Smooth muscle cell (in vitro differentiated cells): ENCODE measurements at regions not wholly inside any gene's neighbourhood (a gene's known extent, or its start where the extent isn't known, plus 50 kb on each side); places are given as distances from the start of the nearest gene placed in this dataset.

Experiments used
- DNase-seq: peaks from one replicate; lab custom pipeline; 2025; ENCODE audit not compliant: unreplicated experiment; lab: John Stamatoyannopoulos, UW
- H2AFZ ChIP-seq: fragments of 200-600 bp; sonication (generic); 2 replicates; pipeline ENCODE4 v1.6.0; 2016; ENCODE audit warnings: antibody characterized with exemption, low read depth, mild to moderate bottlenecking
- H3F3A ChIP-seq: fragments of 200-600 bp; sonication (generic); 2 replicates; pipeline ENCODE4 v1.6.0; 2017; ENCODE audit warnings: antibody characterized with exemption, low read depth
- H3K27ac ChIP-seq: fragments of 200-600 bp; sonication (generic); 2 replicates; pipeline ENCODE4 v1.5.1; 2016; ENCODE audit warnings: low read depth, mild to moderate bottlenecking
- H3K27me3 ChIP-seq: fragments of 200-600 bp; sonication (generic); 2 replicates; pipeline ENCODE4 v1.6.1; 2016; ENCODE audit warnings: low read depth, mild to moderate bottlenecking
- H3K36me3 ChIP-seq: fragments of 200-600 bp; sonication (generic); 2 replicates; pipeline ENCODE4 v1.5.1; 2016; ENCODE audit warnings: low read depth
- H3K4me1 ChIP-seq: fragments of 200-600 bp; sonication (generic); 2 replicates; pipeline ENCODE4 v1.5.1; 2016; ENCODE audit warnings: low read depth
- H3K4me2 ChIP-seq: fragments of 200-600 bp; sonication (generic); 2 replicates; pipeline ENCODE4 v1.6.0; 2016; ENCODE audit warnings: mild to moderate bottlenecking
- H3K4me3 ChIP-seq: fragments of 200-600 bp; sonication (generic); 2 replicates; pipeline ENCODE4 v1.5.1; 2016; ENCODE audit warnings: mild to moderate bottlenecking
- H3K79me2 ChIP-seq: fragments of 200-600 bp; sonication (generic); 2 replicates; pipeline ENCODE4 v1.6.0; 2016; ENCODE audit warnings: low read depth, mild to moderate bottlenecking
- H3K9ac ChIP-seq: fragments of 200-600 bp; sonication (generic); 2 replicates; pipeline ENCODE4 v1.6.0; 2016; ENCODE audit warnings: low read depth
- H3K9me3 ChIP-seq: fragments of 200-600 bp; sonication (generic); replicated peaks from 2 replicates; pipeline ENCODE4 v1.5.1; 2016; ENCODE audit warnings: low read depth
- H4K20me1 ChIP-seq: fragments of 200-600 bp; sonication (generic); 2 replicates; pipeline ENCODE4 v1.6.0; 2016; ENCODE audit warnings: low read depth
- WGBS: methylation state at CpG from one replicate; pipeline ENCODE4 v1.1.7; 2016; ENCODE audit warnings: low lambda C conversion rate; 5-methylcytosine and 5-hydroxymethylcytosine counted together
- TF ChIP-seq, protein P1 (sequence below): fragments of 200-600 bp; sonication (generic); IDR thresholded peaks from 2 replicates; pipeline ENCODE4 v1.5.1; 2017; ENCODE audit warnings: borderline replicate concordance, mild to moderate bottlenecking, antibody characterized with exemption; ENCODE audit not compliant: insufficient read depth, poor library complexity, severe bottlenecking

DNA sequence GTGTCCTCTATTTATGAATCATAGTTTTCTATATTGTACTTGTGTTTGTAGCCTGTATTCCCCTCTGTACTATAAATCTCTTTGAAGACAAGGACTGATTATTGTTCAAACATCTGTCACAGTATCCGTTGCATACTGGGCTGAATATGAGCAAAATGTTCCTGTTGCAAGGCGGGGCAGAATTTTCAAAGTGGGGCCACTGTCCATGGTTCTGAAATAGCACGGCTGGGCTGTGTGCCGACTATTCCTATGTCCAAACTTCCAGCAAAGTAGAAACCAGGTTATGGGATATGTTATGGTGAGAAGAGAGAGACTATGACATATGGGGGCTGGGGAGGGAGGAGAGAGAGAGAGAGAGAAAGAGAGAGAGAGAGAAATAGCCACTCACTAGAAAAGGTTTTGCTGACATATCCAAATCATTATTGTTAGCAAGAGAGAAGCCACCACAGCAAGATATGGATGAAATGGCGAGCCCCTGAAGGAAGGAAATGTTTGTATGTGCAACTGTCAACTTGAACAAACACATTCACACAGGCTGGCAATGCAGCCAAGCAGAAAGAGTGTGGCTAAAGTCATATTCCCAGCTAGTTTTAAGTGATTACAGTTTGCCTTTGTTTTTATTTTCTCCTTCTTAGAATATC, 107.0 kb upstream of the GPR12 start:
- 33% methylated on average over 5 of the region's 5 CpGs for WGBS
- Histone ChIP-seq H4K20me1 (no peaks in the 10 kb centered on the region), H3K4me2 (no peak overlapping the region), H3K27ac (no peak overlapping the region), H2AFZ (no peak overlapping the region), H3K9ac (no peak overlapping the region), H3K27me3 (peaks cover 72% of the 10 kb centered on the region), H3K9me3 (no peaks in the 10 kb centered on the region), H3F3A (no peaks in the 10 kb centered on the region), H3K4me3 (no peak overlapping the region), H3K79me2 (no peaks in the 10 kb centered on the region), H3K4me1 (no peaks in the 10 kb centered on the region), H3K36me3 (no peaks in the 10 kb centered on the region)
- DNase-seq, result no peak
- TF ChIP-seq, protein P1, sequence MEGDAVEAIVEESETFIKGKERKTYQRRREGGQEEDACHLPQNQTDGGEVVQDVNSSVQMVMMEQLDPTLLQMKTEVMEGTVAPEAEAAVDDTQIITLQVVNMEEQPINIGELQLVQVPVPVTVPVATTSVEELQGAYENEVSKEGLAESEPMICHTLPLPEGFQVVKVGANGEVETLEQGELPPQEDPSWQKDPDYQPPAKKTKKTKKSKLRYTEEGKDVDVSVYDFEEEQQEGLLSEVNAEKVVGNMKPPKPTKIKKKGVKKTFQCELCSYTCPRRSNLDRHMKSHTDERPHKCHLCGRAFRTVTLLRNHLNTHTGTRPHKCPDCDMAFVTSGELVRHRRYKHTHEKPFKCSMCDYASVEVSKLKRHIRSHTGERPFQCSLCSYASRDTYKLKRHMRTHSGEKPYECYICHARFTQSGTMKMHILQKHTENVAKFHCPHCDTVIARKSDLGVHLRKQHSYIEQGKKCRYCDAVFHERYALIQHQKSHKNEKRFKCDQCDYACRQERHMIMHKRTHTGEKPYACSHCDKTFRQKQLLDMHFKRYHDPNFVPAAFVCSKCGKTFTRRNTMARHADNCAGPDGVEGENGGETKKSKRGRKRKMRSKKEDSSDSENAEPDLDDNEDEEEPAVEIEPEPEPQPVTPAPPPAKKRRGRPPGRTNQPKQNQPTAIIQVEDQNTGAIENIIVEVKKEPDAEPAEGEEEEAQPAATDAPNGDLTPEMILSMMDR, result no peak

DNA sequence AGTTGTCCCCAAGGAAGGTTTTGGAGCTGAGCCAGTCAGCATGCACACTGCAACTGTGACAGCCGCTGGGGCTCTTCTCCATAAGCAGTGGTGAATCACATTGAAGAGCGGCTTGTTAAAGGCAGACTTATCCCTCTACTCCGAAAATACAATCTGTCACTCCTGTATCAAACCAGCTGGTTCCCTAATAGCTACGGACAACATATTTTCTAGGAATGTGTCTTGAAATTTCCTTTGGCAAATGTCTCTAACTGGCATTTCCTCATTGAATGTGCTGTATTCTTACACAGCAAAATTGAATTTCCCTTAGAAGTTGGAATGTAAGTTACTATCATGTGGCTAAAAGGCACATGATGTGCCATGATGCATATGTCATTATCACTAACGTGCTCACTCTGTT, 104.0 kb upstream of the GPR12 start:
- H3K9ac ChIP-seq, result no peak overlapping the region
- H3K4me3 ChIP-seq, result no peak overlapping the region
- 81% methylated on average over 5 of the region's 5 CpGs for WGBS
- no peaks in the 10 kb centered on the region for H3K9me3 ChIP-seq
- H3K27me3 ChIP-seq, result peaks cover 79% of the 10 kb centered on the region
- no peaks in the 10 kb centered on the region for H3K4me1 ChIP-seq
- DNase-seq, result no peak
- H3F3A ChIP-seq, result no peaks in the 10 kb centered on the region
- no peak overlapping the region for H3K27ac ChIP-seq
- H4K20me1 ChIP-seq, result no peaks in the 10 kb centered on the region
- no peaks in the 10 kb centered on the region for H3K36me3 ChIP-seq
- H3K79me2 ChIP-seq, result no peaks in the 10 kb centered on the region
- no peak overlapping the region for H2AFZ ChIP-seq
- no peak overlapping the region for H3K4me2 ChIP-seq
- TF ChIP-seq, protein P1, result no peak

DNA sequence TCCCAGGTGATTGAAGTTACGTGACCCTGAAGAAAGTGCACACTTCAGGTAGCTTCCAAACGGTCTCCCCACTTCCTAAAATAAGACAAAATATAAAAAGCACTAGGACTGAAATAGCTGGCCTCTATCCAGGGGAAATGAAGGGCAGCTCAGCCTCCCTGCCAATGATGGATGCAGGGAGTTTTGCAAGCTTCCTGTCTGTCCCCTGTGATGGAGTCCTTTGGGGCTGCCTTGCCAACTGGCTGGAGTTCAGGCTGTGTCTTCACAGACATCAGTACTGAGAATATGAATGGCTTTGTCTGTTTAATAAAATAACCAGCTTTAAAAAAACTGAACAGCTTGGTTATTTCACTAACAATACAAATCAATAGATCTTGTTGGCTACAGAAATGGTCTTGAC, 101.4 kb upstream of the GPR12 start:
- TF ChIP-seq, protein P1, result no peak
- no peaks in the 10 kb centered on the region for H4K20me1 ChIP-seq
- no peaks in the 10 kb centered on the region for H3F3A ChIP-seq
- no peaks in the 10 kb centered on the region for H3K36me3 ChIP-seq
- no peak overlapping the region for H3K4me3 ChIP-seq
- H3K9me3 ChIP-seq, result no peaks in the 10 kb centered on the region
- no peak overlapping the region for H3K9ac ChIP-seq
- peaks cover 91% of the 10 kb centered on the region for H3K27me3 ChIP-seq
- H3K79me2 ChIP-seq, result no peaks in the 10 kb centered on the region
- H3K27ac ChIP-seq, result no peak overlapping the region
- DNase-seq, result no peak
- H3K4me2 ChIP-seq, result no peak overlapping the region
- no peaks in the 10 kb centered on the region for H3K4me1 ChIP-seq
- 78% methylated on average over 2 of the region's 2 CpGs for WGBS
- no peak overlapping the region for H2AFZ ChIP-seq

DNA sequence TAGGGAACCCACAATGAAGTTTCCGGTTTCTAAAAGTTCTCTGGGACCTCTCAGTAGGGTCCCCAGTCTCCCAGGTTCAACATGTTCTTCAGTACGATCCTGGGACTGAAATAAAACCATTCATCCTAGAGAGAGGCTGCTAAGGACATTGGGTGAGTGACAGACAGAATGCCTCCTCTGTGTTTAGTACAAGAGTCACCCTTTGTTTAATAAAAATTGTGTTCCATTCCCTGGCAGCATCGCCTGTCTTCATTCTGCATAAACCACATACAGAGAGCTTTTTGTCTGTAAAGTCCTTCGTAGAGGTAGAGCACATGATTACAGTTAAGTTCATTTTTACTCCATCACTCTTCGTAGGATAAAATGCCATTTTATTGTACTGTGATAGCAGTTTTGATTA, 95.3 kb upstream of the GPR12 start:
- WGBS, result 84% methylated on average over 5 of the region's 5 CpGs
- H2AFZ ChIP-seq, result no peak overlapping the region
- H3K27me3 ChIP-seq, result peaks cover 67% of the 10 kb centered on the region
- H3K9me3 ChIP-seq, result no peaks in the 10 kb centered on the region
- H4K20me1 ChIP-seq, result no peaks in the 10 kb centered on the region
- no peak overlapping the region for H3K4me2 ChIP-seq
- H3K9ac ChIP-seq, result no peak overlapping the region
- no peaks in the 10 kb centered on the region for H3K4me1 ChIP-seq
- no peaks in the 10 kb centered on the region for H3F3A ChIP-seq
- no peak overlapping the region for H3K4me3 ChIP-seq
- DNase-seq, result no peak
- no peaks in the 10 kb centered on the region for H3K79me2 ChIP-seq
- no peak overlapping the region for H3K27ac ChIP-seq
- no peaks in the 10 kb centered on the region for H3K36me3 ChIP-seq
- TF ChIP-seq, protein P1, result no peak
